HG02642 (cell line): ENCODE measurements at regions not wholly inside any gene's neighbourhood (a gene's known extent, or its start where the extent isn't known, plus 50 kb on each side); places are given as distances from the start of the nearest gene placed in this dataset.
A peak's percentile ranks its signal among the peaks of the same experiment; 100 is the strongest.

Experiments used
- ATAC-seq: cut with Tn5 transposase; IDR thresholded peaks from one replicate; pipeline ENCODE4 v1.9.1; 2021; ENCODE audit warnings: mild to moderate bottlenecking; ENCODE audit not compliant: unreplicated experiment, poor library complexity

DNA sequence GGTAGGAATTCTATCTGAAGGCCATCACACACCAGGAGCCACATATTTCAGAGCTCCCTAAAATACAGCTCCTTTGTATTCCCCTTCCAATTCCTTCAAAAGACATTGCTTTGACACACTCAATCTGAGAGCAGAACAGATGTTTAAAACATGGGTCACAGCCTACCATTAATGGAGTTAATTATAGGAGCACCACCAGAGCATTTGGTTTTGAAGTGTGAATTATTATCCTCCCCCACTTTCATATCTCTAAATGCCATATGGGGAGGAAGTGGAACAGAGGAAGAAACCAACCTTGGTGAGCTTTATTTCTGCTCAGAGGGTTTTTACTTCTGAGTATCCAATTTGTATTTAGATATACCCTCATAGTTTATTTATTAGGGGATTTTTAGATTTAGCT is 50.7 kb upstream of the TNFRSF21 start:
- ATAC-seq: peak; percentile 65

- ATAC-seq: no peak
Measured at GRCh38 chr6:47362857-47363461, 53.3 kb upstream of the TNFRSF21 start.

GRCh38 chr6:47363736-47364135 is 54.0 kb upstream of the TNFRSF21 start:
- no peak for ATAC-seq

DNA sequence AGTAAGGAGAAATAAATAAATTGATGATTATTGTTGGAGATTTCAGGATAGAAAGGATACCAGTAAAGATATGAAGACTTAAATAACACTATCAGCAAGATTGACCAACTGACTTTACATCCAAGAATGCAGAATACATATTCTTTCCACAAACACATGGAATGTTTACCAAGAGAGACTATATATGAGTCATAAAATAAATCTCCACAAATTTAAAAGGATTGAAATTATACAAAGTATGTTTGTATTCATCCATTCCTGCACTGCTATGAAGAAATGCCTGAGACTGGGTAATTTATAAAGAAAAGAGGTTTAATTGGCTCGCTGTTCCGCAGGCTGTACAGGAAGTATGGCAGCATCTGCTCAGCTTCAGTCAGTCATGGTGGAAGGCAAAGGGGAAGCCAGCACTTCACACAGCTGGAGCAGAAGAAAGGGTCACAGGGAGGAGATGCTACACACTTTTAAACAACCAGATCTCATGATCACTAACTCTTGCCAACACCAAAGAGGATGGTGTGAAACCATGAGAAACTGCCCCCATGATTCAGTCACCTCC is 56.7 kb upstream of the TNFRSF21 start:
- ATAC-seq: no peak

- no peak for ATAC-seq
Measured at GRCh38 chr6:47371139-47371869, 61.6 kb upstream of the TNFRSF21 start.

DNA sequence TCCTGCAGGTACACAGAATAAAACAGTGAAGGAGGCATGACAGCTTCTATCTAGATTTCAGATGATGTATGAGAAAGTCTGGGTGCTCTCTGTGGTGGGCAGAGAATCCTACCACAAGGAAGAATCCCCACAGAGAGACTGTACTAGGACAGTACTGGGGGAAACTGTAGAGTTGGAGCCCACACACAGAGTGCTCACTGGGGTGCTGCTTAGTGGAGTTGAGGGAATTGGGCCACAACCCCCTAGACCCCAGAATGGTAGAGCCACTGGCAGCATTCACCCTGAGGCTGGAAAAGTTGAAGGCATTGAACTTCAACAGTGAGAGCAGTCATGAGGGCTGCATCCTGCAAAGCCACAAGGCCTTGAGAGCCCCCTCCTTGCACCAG is 62.2 kb upstream of the TNFRSF21 start:
- ATAC-seq: no peak

DNA sequence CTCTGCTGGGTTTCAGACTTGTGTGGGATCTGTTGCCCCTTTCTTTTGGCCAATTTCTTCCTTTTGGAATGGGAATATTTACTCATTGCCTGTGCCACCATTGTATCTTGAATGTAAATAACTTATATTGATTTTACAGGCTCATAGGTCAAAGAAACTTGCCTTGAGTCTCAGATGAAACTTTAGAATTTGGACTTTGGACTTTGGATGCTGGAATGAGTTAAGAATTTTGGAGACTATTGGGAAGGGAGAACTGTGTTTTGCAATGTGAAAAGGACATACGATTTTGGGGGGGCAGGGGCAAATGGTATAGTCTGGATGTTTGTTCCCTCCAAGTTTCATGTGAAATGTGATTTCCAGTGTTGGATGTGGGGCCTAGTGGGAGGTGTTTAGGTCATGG is 62.6 kb upstream of the TNFRSF21 start:
- no peak for ATAC-seq

DNA sequence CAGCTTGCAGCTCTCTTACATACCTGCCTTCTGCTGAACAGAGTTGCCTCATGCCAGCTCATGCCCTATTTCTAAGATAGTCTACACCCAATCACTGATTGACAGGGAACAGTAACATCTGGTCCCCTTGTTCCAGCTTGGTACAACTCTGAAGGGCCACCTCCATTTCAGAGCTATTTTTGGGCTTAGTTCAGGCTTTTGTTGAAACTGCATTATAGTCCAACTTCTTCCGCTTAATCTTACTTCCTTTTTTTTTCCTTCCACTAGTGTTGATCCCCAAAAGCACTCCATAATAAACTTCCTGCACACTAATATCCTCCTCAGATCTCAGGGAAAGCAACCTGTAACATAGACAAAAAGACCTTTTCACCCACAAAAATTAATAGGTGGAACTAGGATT is 65.7 kb upstream of the TNFRSF21 start:
- no peak for ATAC-seq

DNA sequence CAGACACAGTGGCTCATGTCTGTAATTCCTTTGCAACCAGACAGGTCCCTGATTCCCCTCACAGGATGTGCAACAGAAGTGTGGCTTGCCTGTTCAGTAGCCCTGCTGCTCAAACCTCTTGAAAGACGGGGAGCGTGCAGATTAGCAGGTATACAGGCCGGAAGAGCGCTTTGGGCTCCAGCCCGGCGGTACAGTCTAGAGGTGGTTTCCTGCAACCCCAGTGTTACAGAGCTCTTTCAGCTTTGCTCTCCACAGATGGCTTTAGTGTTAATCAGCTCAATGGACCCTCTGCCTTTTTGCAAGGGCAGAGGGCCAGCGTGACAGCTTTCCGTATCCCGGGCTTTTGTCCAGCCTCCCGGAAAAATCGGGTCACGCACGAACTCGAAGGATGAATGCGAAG is 67.2 kb upstream of the TNFRSF21 start:
- ATAC-seq: no peak

- no peak for ATAC-seq
Measured at GRCh38 chr6:47377971-47378370, 68.3 kb upstream of the TNFRSF21 start.

DNA sequence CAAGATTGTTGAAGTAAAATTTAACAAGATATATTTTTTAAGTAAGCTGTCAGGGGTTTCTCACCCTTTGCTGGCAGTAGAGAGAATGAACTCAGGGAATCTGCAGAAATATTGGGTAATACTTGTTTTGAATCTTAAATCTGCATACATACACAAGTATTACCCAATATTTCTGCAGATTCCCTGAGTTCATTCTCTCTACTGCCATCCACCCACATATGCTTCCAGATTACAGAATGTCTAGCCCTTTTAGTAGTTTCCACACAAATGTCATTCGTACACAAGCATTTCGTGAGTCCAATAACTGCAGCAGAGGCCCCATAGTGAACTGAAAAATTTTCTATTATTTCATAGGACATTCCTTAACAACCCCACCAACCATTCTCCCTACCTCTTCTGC is 69.6 kb upstream of the TNFRSF21 start:
- ATAC-seq: no peak

- ATAC-seq: no peak
Measured at GRCh38 chr6:47380251-47380650, 70.5 kb upstream of the TNFRSF21 start.

GRCh38 chr6:47381036-47381435 is 71.3 kb upstream of the TNFRSF21 start:
- ATAC-seq: no peak

DNA sequence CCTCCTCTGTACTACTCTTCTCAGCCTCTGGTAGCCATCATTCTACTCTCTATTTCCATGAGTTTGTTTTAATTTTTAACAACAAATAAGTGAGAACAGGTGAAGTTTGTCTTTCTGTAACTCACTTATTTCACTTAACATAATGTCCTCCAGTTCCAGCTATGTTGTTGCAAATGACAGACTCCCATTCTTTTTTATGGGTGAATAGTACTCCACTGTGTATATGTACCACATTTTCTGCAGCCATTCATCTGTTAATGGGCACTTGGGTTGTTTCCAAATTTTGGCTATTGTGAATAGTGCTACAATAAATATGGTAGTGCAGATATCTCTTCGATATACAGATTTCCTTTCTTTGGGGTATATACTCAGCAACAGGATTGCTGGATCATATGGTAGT is 73.7 kb upstream of the TNFRSF21 start:
- no peak for ATAC-seq

DNA sequence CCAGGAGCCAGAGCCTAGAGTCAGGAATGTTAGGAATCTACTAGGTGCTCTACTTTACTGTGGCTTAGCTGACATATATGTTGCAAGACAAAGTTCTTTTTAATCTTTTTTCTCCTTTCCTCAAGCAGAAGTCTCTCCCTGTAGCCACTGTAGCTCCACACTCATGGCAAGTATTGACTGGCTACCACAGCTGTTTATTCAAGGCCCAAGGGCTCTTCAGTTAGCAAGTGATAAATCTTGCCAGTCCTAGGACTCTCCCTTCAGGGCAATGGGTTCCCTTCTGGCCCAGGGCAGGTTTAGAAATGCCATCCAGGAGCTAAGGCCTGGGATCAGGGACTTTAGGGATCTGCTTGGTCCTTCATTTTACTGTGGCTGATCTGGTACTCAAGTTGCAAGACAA is 82.0 kb upstream of the TNFRSF21 start:
- no peak for ATAC-seq

- ATAC-seq: no peak
Measured at GRCh38 chr6:47392251-47392650, 82.5 kb upstream of the TNFRSF21 start.

- no peak for ATAC-seq
Measured at GRCh38 chr6:47396401-47397069, 81.1 kb upstream of the CD2AP start.

DNA sequence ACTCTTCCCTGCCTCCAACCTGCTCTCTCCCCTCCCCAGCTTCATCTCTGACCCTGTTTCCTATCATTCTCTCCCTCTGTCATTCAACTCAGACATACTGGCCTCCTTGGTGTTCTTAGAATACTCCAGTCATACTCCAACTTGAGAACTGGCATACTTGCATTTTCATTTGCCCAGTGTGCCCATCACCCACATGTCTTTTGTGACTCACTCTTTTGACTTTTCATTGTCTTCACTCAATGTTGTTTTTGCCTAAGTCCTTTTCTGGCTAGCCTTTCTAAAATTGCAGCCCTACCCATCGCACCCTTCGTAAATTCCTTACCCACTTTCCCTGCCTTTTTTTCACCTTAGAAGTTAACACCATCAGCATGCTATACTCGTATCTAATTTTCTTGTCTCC is 77.0 kb upstream of the CD2AP start:
- no peak for ATAC-seq

DNA sequence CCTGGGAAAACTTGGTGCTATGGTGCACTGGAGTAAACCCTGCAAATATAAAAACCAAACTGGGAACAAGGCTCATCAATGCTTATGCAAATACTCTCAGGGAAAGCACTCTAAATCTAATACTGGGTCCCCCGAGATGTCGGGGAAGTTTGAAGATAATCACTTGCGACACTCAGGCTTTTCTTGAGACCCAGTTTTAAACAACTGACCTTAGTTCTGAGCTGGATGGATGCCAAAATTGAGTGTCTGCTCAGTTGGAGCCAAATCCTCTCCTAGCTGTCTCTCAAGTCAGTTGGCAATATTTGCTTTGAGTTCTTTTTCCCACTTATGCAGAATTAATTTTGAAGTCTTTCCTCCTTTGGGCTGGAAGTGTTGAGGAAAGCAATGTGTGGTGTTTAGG is 75.5 kb upstream of the CD2AP start:
- ATAC-seq: no peak

- no peak for ATAC-seq
Measured at GRCh38 chr6:47403056-47403455, 74.5 kb upstream of the CD2AP start.

GRCh38 chr6:47403801-47404200 is 73.8 kb upstream of the CD2AP start:
- no peak for ATAC-seq
